A673 (cell line): ENCODE measurements at regions not wholly inside any gene's neighbourhood (a gene's known extent, or its start where the extent isn't known, plus 50 kb on each side); places are given as distances from the start of the nearest gene placed in this dataset.

Experiments
- EZH2 ChIP-seq: fragments of 200-600 bp; sonication (generic); IDR thresholded peaks from 2 replicates; pipeline ENCODE4 v1.6.1; 2017; ENCODE audit warnings: borderline replicate concordance, low read depth, mild to moderate bottlenecking, mixed read lengths, antibody characterized with exemption, low read length; ENCODE audit not compliant: poor library complexity, severe bottlenecking
- TF ChIP-seq, protein P1 (sequence below): fragments of 300-800, 200-600 bp; sonication (generic); conservative IDR thresholded peaks from 2 replicates; pipeline ENCODE4 v1.5.1; 2017; ENCODE audit warnings: low read depth, mild to moderate bottlenecking, antibody characterized with exemption, low read length, moderate library complexity, mixed read lengths

- TF ChIP-seq, protein P1, sequence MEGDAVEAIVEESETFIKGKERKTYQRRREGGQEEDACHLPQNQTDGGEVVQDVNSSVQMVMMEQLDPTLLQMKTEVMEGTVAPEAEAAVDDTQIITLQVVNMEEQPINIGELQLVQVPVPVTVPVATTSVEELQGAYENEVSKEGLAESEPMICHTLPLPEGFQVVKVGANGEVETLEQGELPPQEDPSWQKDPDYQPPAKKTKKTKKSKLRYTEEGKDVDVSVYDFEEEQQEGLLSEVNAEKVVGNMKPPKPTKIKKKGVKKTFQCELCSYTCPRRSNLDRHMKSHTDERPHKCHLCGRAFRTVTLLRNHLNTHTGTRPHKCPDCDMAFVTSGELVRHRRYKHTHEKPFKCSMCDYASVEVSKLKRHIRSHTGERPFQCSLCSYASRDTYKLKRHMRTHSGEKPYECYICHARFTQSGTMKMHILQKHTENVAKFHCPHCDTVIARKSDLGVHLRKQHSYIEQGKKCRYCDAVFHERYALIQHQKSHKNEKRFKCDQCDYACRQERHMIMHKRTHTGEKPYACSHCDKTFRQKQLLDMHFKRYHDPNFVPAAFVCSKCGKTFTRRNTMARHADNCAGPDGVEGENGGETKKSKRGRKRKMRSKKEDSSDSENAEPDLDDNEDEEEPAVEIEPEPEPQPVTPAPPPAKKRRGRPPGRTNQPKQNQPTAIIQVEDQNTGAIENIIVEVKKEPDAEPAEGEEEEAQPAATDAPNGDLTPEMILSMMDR = no peak
- no peak for TF ChIP-seq EZH2
These were observed 1095.0 kb upstream of the B3GALT2 start for GRCh38 chr1:194281376-194281775.
